MM.1S (cell line): ENCODE measurements at regions not wholly inside any gene's neighbourhood (a gene's known extent, or its start where the extent isn't known, plus 50 kb on each side); places are given as distances from the start of the nearest gene placed in this dataset.
"Not testable (repeated sequence)": the region's sequence is repeated elsewhere in the genome, so short reads cannot be mapped to it uniquely, and the experiment has no call there.

ENCODE experiments used
- CTCF ChIP-seq: fragments of 300-600 bp; sonication (generic); IDR thresholded peaks from 2 replicates; pipeline ENCODE4 v1.5.1; 2016; ENCODE audit warnings: antibody characterized with exemption, low read length, mixed read lengths
- EZH2 ChIP-seq: fragments of 300-600 bp; sonication (generic); optimal IDR thresholded peaks from 2 replicates; pipeline ENCODE3; 2017; ENCODE audit warnings: low read depth, mild to moderate bottlenecking, antibody characterized with exemption, low read length, mixed read lengths
- EZH2phosphoT487 ChIP-seq: fragments of 300-600 bp; sonication (generic); IDR thresholded peaks from 2 replicates; pipeline ENCODE4 v1.6.1; 2018; ENCODE audit warnings: antibody characterized with exemption, low read length

GRCh38 chr7:29647691-29648210 lies 84.1 kb downstream of the PRR15 start:
- TF ChIP-seq CTCF, EZH2phosphoT487, EZH2: not testable (repeated sequence)
